ENCODE measurements at regions not wholly inside any gene's neighbourhood (a gene's known extent, or its start where the extent isn't known, plus 50 kb on each side); places are given as distances from the start of the nearest gene placed in this dataset.

DNA sequence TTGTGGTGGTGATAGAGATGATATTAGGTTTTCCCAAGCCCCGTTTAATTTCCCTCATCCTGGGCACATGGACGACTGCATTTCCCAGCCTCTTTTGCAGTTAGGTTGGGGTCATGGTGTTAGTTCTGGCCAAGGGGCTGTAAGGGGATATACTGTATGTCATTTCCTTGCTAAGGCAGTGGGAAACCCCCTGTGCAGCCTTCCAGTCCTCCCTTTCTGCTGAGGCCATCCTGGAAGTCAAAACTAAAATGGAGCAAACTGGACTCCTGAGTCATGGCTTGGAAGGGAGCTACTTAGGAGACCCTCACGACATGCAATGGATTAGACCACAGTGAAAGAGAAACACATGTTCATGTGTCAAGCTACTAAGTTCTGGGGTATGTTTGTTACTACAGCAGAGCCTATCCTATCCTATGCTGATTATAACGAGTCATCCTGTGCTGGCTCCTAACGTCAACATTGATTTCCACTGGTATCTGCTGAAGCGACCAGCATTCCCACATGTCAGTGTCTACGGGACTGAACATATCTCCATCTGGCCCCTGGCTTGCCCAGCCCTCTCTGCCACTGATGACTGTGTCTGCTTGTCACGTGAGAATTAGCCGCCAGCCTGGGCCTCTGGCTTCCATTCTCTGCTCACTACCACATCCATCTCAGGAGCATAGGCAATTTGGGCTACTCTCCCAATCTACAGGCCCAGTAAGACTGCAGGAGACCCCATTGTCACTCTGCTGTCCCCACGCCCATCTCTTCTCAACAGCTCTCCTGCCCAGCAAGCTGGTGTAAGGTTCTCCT lies 85.6 kb upstream of the MEF2A start:
- H4K20me1 ChIP-seq (ENCODE audit: insufficient read depth, low read length) = no peaks in the 10 kb centered on the region
- no peaks in the 10 kb centered on the region for H3K9me3 ChIP-seq (ENCODE audit: insufficient read depth, low read length)
- peaks cover 3% of the 10 kb centered on the region for H3K27me3 ChIP-seq (ENCODE audit: low read depth, low read length)
- H3K79me2 ChIP-seq (ENCODE audit: low read length) = no peaks in the 10 kb centered on the region
- no peak overlapping the region for H3K4me2 ChIP-seq (ENCODE audit: low read length)
- no peaks in the 10 kb centered on the region for H3K36me3 ChIP-seq (replicated peaks; ENCODE audit: low read depth, low read length)
- peaks cover 15% of the 10 kb centered on the region for H3K4me1 ChIP-seq (ENCODE audit: low read length)
- TF ChIP-seq, protein P1, sequence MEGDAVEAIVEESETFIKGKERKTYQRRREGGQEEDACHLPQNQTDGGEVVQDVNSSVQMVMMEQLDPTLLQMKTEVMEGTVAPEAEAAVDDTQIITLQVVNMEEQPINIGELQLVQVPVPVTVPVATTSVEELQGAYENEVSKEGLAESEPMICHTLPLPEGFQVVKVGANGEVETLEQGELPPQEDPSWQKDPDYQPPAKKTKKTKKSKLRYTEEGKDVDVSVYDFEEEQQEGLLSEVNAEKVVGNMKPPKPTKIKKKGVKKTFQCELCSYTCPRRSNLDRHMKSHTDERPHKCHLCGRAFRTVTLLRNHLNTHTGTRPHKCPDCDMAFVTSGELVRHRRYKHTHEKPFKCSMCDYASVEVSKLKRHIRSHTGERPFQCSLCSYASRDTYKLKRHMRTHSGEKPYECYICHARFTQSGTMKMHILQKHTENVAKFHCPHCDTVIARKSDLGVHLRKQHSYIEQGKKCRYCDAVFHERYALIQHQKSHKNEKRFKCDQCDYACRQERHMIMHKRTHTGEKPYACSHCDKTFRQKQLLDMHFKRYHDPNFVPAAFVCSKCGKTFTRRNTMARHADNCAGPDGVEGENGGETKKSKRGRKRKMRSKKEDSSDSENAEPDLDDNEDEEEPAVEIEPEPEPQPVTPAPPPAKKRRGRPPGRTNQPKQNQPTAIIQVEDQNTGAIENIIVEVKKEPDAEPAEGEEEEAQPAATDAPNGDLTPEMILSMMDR (IDR thresholded peaks at IDR 0.05; ENCODE audit: low read depth, low read length) = no peak
- no peak overlapping the region for H3K9ac ChIP-seq (ENCODE audit: low read length)
- no peak overlapping the region for H3K27ac ChIP-seq (ENCODE audit: low read length)
- H3K4me3 ChIP-seq (ENCODE audit: low read length) = no peak overlapping the region
- H2AFZ ChIP-seq (ENCODE audit: low read depth, low read length) = no peak overlapping the region

DNA sequence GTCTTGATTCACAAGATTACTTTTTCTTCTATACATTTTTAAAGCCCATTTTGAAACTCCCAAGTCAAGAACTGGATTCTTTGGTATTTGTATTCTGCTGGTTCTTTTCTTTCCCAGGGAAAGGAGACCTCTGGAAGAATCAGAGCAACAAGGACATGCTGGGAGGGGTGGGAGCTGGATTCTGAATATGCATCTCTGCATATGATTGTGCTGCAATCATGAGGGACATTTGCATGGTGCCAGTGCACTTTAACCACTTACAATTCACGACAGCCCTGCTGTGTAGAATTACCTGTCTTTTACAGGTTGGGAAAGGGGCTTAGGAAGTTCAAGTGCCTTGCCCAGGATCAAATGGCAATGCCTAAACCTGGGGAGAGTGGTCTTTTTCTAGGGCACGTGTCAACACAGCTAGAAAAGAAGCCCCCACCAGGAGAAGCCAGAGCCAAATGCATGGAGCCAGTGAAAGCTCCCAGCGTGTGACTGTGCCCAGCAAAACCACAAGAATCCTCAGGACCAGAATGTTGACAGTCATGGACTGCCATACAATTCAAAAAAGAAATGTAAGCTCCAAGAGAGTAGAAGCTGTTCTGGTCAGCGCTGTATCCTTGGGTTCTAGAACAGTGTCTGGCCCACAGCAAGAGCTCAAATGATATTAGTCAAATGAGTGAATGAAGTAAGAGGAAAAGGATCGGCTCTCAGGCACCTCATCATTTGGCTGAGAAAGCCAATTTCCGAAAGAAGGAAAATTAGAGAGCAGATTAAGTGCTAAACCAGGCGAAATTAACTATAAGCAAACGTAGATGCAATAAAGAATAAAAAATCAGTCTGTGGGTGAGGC lies 84.5 kb upstream of the MEF2A start:
- H3K27me3 ChIP-seq (ENCODE audit: low read depth, low read length) = peaks cover 14% of the 10 kb centered on the region
- H3K4me2 ChIP-seq (ENCODE audit: low read length) = no peak overlapping the region
- no peaks in the 10 kb centered on the region for H3K79me2 ChIP-seq (ENCODE audit: low read length)
- H3K4me1 ChIP-seq (ENCODE audit: low read length) = peaks cover 27% of the 10 kb centered on the region
- H4K20me1 ChIP-seq (ENCODE audit: insufficient read depth, low read length) = no peaks in the 10 kb centered on the region
- no peaks in the 10 kb centered on the region for H3K36me3 ChIP-seq (replicated peaks; ENCODE audit: low read depth, low read length)
- H3K27ac ChIP-seq (ENCODE audit: low read length) = no peak overlapping the region
- no peak overlapping the region for H3K4me3 ChIP-seq (ENCODE audit: low read length)
- TF ChIP-seq EZH2phosphoT487 (IDR thresholded peaks at IDR 0.05; ENCODE audit: low read depth) = no peak
- H3K9me3 ChIP-seq (ENCODE audit: insufficient read depth, low read length) = no peaks in the 10 kb centered on the region
- no peak overlapping the region for H2AFZ ChIP-seq (ENCODE audit: low read depth, low read length)
- H3K9ac ChIP-seq (ENCODE audit: low read length) = no peak overlapping the region

DNA sequence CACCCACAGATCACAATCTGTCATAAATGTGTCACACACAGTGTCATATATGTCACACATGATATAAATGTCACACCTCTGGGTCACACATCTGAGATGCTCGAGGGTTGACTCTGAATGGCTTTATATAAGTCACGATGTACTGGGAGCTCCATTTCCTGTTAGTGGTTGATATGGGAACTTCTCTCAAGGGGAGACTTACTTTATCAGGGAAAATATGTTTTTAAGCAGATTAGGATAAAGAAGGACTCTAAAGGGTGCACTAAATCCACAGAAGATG lies 83.9 kb upstream of the MEF2A start:
- no peaks in the 10 kb centered on the region for H3K9me3 ChIP-seq (ENCODE audit: insufficient read depth, low read length)
- H4K20me1 ChIP-seq (ENCODE audit: insufficient read depth, low read length) = no peaks in the 10 kb centered on the region
- no peaks in the 10 kb centered on the region for H3K36me3 ChIP-seq (replicated peaks; ENCODE audit: low read depth, low read length)
- H3K27ac ChIP-seq (ENCODE audit: low read length) = no peak overlapping the region
- H3K9ac ChIP-seq (ENCODE audit: low read length) = no peak overlapping the region
- H3K27me3 ChIP-seq (ENCODE audit: low read depth, low read length) = peaks cover 16% of the 10 kb centered on the region
- H2AFZ ChIP-seq (ENCODE audit: low read depth, low read length) = no peak overlapping the region
- no peaks in the 10 kb centered on the region for H3K79me2 ChIP-seq (ENCODE audit: low read length)
- no peak for TF ChIP-seq EZH2phosphoT487 (IDR thresholded peaks at IDR 0.05; ENCODE audit: low read depth)
- TF ChIP-seq, protein P1 (IDR thresholded peaks at IDR 0.05; ENCODE audit: low read depth, low read length) = no peak
- H3K4me2 ChIP-seq (ENCODE audit: low read length) = no peak overlapping the region
- no peak overlapping the region for H3K4me3 ChIP-seq (ENCODE audit: low read length)
- H3K4me1 ChIP-seq (ENCODE audit: low read length) = peaks cover 22% of the 10 kb centered on the region

DNA sequence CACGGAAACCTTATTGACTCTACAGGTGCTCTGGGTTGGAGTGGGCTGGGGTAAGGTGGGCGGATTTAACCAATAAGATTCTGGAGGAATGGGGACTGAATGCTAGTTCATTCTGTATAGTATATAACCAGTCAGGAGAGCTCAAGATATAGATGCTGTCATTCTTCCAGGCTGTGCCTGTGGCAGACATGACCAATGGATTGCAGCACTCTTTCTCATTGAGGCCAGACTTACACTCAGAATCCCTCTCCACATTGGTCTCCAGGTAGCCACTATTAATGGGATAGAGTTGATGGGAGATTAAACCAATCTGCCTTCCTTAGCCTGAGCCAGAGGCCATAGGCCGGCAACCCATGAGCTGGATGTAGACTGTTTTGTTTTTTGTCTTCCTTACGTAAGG lies 82.8 kb upstream of the MEF2A start:
- H4K20me1 ChIP-seq (ENCODE audit: insufficient read depth, low read length) = no peaks in the 10 kb centered on the region
- no peaks in the 10 kb centered on the region for H3K79me2 ChIP-seq (ENCODE audit: low read length)
- TF ChIP-seq, protein P1 (IDR thresholded peaks at IDR 0.05; ENCODE audit: low read depth, low read length) = no peak
- no peak for TF ChIP-seq EZH2phosphoT487 (IDR thresholded peaks at IDR 0.05; ENCODE audit: low read depth)
- H3K36me3 ChIP-seq (replicated peaks; ENCODE audit: low read depth, low read length) = no peaks in the 10 kb centered on the region
- no peaks in the 10 kb centered on the region for H3K9me3 ChIP-seq (ENCODE audit: insufficient read depth, low read length)
- H2AFZ ChIP-seq (ENCODE audit: low read depth, low read length) = no peak overlapping the region
- H3K27ac ChIP-seq (ENCODE audit: low read length) = no peak overlapping the region
- H3K4me2 ChIP-seq (ENCODE audit: low read length) = no peak overlapping the region
- H3K4me1 ChIP-seq (ENCODE audit: low read length) = peaks cover 15% of the 10 kb centered on the region
- H3K4me3 ChIP-seq (ENCODE audit: low read length) = no peak overlapping the region
- H3K9ac ChIP-seq (ENCODE audit: low read length) = no peak overlapping the region
- peaks cover 19% of the 10 kb centered on the region for H3K27me3 ChIP-seq (ENCODE audit: low read depth, low read length)
